ENCODE measurements at regions not wholly inside any gene's neighbourhood (a gene's known extent, or its start where the extent isn't known, plus 50 kb on each side); places are given as distances from the start of the nearest gene placed in this dataset.

DNA sequence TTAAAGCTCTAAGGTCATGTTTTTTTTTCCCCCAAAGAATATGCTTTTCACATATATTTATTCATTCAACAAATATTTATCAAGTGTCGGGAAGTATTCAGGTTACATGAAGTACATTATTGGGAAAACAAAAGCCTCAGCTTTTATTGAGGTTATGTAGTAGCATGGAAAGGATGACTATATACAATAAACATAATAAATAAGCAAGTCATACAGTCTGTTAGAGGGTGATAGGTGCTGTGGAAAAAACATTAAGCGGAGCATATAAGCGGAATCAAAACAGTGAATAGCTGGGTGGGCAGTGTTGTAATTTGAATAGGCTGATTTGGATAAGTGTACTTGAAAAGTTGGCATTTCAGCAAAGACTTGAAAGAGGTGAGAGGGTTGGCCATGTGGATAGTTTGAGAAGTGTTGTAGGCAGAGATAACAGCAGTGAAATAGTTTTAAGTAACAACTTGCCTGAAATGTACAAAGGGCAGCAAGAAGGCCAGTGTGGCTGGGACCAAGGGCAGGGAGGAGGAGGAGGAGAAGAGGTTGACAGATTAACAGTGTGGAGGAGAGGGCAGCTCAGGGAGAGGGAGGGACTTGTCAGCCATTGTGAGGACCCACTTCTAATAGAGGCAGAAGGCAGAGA, 558.7 kb downstream of the SPRY1 start:
- Histone ChIP-seq H3K36me3 (no peaks in the 10 kb centered on the region), H3K27ac (no peak overlapping the region), H3K4me3 (no peak overlapping the region), H3K27me3 (ENCODE audit: low read depth) (no peaks in the 10 kb centered on the region), H3K9me3 (no peaks in the 10 kb centered on the region), H3K4me1 (no peaks in the 10 kb centered on the region)
- no peak for DNase-seq
- peak; percentile 58 to 88 for ATAC-seq
- intact Hi-C loops (cut with DNase I): no loop called here
- TF ChIP-seq, protein P1, sequence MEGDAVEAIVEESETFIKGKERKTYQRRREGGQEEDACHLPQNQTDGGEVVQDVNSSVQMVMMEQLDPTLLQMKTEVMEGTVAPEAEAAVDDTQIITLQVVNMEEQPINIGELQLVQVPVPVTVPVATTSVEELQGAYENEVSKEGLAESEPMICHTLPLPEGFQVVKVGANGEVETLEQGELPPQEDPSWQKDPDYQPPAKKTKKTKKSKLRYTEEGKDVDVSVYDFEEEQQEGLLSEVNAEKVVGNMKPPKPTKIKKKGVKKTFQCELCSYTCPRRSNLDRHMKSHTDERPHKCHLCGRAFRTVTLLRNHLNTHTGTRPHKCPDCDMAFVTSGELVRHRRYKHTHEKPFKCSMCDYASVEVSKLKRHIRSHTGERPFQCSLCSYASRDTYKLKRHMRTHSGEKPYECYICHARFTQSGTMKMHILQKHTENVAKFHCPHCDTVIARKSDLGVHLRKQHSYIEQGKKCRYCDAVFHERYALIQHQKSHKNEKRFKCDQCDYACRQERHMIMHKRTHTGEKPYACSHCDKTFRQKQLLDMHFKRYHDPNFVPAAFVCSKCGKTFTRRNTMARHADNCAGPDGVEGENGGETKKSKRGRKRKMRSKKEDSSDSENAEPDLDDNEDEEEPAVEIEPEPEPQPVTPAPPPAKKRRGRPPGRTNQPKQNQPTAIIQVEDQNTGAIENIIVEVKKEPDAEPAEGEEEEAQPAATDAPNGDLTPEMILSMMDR (IDR thresholded peaks at IDR 0.05): no peak

DNA sequence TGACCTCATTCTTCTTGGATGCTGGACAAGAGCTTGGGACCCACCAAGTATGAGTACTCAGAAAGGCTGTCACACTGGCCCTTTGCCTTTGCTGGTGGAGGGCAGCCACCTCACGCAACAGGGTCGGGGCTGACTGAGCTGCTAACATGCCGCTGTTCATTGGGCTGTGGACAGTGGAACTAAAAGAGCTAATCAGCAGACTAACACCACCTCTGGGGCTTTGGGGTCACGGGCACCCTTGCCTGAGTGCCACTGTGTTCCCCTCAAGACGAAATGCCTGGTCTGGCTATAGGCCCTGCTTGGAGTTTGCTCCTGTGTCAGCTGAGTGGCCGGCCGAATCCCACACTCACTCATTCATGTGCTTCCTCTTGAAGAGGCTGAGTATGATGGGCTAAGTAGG, 559.6 kb downstream of the SPRY1 start:
- intact Hi-C loops (cut with DNase I): no loop called here
- H3K9me3 ChIP-seq: no peaks in the 10 kb centered on the region
- H3K27ac ChIP-seq: no peak overlapping the region
- TF ChIP-seq, protein P1 (IDR thresholded peaks at IDR 0.05): no peak
- no peak overlapping the region for H3K4me3 ChIP-seq
- H3K36me3 ChIP-seq: no peaks in the 10 kb centered on the region
- no peaks in the 10 kb centered on the region for H3K27me3 ChIP-seq (ENCODE audit: low read depth)
- DNase-seq (no peak), ATAC-seq (peak in 1 of 2 donors; percentile 37)
- H3K4me1 ChIP-seq: no peaks in the 10 kb centered on the region

DNA sequence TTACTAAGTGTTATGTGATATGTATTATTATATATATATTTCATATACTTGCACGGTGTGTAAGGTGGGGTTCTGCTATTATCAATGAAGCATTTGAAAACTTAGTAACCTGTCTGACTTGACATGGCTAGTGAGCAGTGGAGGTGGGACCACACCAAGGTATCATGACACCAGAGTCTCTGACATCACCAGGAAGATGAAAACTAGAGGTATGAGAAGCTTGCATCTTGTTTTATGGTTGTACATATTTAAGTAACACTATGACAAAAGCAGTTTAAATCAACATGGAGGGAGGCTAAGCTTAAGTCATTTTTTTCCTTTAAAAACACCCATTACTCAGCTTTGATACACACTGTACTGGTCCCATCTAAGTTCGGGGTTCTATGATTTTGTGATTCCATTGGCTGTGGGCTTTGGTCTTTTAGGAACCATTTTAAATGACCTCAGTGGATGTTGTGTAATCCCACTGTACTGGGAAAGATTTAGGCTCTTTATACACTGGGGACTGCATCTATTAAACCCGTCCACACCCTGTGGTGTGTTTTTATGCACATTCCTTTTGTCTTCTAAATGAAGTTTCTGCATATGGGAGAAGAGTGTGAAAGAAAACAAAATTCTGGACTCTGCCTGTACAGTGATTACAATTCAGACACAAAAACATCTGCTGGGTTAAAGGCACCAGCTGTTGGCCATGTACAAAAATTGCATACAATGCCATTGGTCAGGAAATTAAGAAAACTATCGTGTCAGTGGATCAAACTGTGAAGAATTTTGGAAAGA, 570.6 kb downstream of the SPRY1 start:
- intact Hi-C loops (cut with DNase I): no loop called here
- H3K4me3 ChIP-seq: no peak overlapping the region
- no peaks in the 10 kb centered on the region for H3K27me3 ChIP-seq (ENCODE audit: low read depth)
- no peaks in the 10 kb centered on the region for H3K9me3 ChIP-seq
- peak; percentile 21 to 64 for ATAC-seq
- DNase-seq: no peak
- no peaks in the 10 kb centered on the region for H3K36me3 ChIP-seq
- TF ChIP-seq, protein P1 (IDR thresholded peaks at IDR 0.05): no peak
- H3K4me1 ChIP-seq: no peaks in the 10 kb centered on the region
- H3K27ac ChIP-seq: peak overlapping the region; percentile 25

DNA sequence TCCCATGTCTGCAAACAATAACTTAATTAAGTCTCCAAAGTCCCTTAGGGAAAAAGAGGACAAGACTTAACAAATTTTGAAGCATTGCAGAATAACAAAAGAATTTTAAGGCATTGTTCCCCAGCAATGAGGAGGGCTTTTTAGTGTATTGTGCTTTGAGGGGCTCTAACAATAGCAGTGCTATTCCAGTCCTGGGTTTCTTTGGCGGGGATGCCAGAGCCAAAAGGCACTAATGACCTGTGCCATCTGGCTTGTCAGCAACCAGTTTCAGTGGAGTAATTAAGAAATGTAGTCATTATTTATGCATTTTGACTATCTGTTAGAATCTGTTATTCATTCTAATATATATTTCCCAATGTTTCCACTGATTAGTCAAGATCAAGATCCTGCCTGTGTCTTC, 575.4 kb downstream of the SPRY1 start:
- Histone ChIP-seq H3K4me1 (peaks cover 7% of the 10 kb centered on the region), H3K36me3 (no peaks in the 10 kb centered on the region), H3K27me3 (ENCODE audit: low read depth) (no peaks in the 10 kb centered on the region), H3K9me3 (no peaks in the 10 kb centered on the region), H3K27ac (no peak overlapping the region), H3K4me3 (no peak overlapping the region)
- intact Hi-C loops (cut with DNase I): no loop called here
- ATAC-seq (no peak), DNase-seq (no peak)
- TF ChIP-seq, protein P1 (IDR thresholded peaks at IDR 0.05): no peak

DNA sequence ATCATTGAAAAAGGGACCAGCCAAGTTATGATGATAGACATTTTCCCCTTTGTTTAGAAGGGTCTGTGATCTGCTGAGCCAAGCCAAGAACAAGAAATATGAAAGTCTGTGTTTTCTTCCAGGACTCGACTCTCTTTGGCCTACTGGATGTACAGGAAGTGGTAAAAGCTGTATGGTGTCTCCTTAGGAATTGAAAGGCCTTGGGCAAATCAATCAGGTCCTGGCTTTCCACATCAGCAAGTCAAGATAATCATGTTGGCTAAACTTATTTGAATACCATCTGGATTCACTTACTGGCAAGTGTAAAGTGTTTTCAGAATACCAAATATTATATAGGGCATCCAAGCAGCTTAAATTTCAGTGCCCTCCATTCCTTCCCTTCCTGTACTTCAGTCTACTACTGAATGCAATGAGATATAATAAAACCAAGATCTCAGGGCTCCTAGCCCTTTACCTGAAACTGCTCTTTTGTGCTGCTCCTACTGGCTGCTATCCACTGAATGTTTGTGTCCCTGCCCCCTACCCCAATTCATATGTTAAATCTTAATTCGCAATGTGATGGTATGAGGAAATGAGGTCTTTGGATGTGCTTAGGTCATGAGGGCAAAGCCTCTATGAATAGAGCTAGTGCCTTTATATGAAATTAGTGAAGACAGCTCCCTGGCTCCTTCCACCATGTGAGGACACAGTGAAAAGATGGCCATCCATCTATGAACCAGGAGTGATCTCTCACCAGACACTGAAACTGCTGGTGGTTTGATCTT, 578.0 kb downstream of the SPRY1 start:
- H3K4me1 ChIP-seq: peaks cover 7% of the 10 kb centered on the region
- TF ChIP-seq, protein P1 (IDR thresholded peaks at IDR 0.05): no peak
- no peak for ATAC-seq

More for the DNA sequence above, 578.0 kb downstream of the SPRY1 start:
- no peak for DNase-seq
- Histone ChIP-seq H3K27me3 (ENCODE audit: low read depth) (no peaks in the 10 kb centered on the region), H3K4me3 (no peak overlapping the region), H3K9me3 (peaks cover 7% of the 10 kb centered on the region), H3K36me3 (no peaks in the 10 kb centered on the region), H3K27ac (no peak overlapping the region)
- intact Hi-C loops (cut with DNase I): no loop called here

Measured in lower lobe of right lung (tissue), 2 donors.